SK-N-SH (cell line): ENCODE measurements at regions not wholly inside any gene's neighbourhood (a gene's known extent, or its start where the extent isn't known, plus 50 kb on each side); places are given as distances from the start of the nearest gene placed in this dataset.

Source experiments
- CTCF ChIA-PET: fragments of 300-600, 350-600 bp; formaldehyde crosslinking; extraction: SDS; loops from one replicate; lab custom pipeline; 2021; lab: Yijun Ruan, JAX
- POLR2A ChIA-PET: fragments of 350-600 bp; sonication (Branson Sonifier 250); formaldehyde crosslinking; extraction: SDS; loops from one replicate; lab custom pipeline; 2020; ENCODE audit warnings: antibody characterized with exemption, inconsistent platforms; lab: Yijun Ruan, JAX
- DNase-seq: peaks from one replicate; pipeline ENCODE4 v3.0.0; 2012
- H2AFZ ChIP-seq: fragments of 200-600 bp; sonication (generic); 2 replicates; pipeline ENCODE4 v1.8.1; 2016; ENCODE audit warnings: antibody characterized with exemption, mild to moderate bottlenecking, low read depth
- H3F3A ChIP-seq: fragments of 200-600 bp; sonication (generic); replicated peaks from 2 replicates; pipeline ENCODE3; 2016; ENCODE audit warnings: antibody characterized with exemption, mild to moderate bottlenecking; ENCODE audit not compliant: insufficient read depth
- H3K27ac ChIP-seq, 2 experiments: fragments of 200-500 bp in 1 of 2; fragments of 200-600 bp in 1 of 2; sonication (Bioruptor generic) in 1 of 2; sonication (generic), shearing (Covaris generic) in 1 of 2; 2 replicates each; pipeline versions ENCODE4 v1.5.1 to v1.6.1; 2014 to 2016; ENCODE audit warnings: low read depth in 2 of 2, inconsistent platforms in 1 of 2, low read length in 1 of 2, mild to moderate bottlenecking in 1 of 2, mixed read lengths in 1 of 2
- H3K27me3 ChIP-seq: fragments of 200-600 bp; sonication (generic), shearing (Covaris generic); 2 replicates; pipeline ENCODE4 v1.6.1; 2016; ENCODE audit warnings: mixed run types; ENCODE audit not compliant: insufficient read depth
- H3K36me3 ChIP-seq, 2 experiments: fragments of 200-500 bp in 1 of 2; fragments of 200-600 bp in 1 of 2; sonication (Bioruptor generic) in 1 of 2; sonication (generic) in 1 of 2; replicated peaks in 1 of 2; 2 replicates each; pipeline versions ENCODE3 to v1.5.1; 2014 to 2016; ENCODE audit warnings: low read length in 1 of 2, mild to moderate bottlenecking in 1 of 2; ENCODE audit not compliant: insufficient read depth in 2 of 2, control insufficient read depth in 1 of 2
- H3K4me1 ChIP-seq, 2 experiments: fragments of 200-500 bp in 1 of 2; fragments of 200-600 bp in 1 of 2; sonication (Bioruptor generic) in 1 of 2; sonication (generic), shearing (Covaris generic) in 1 of 2; 2 replicates each; pipeline versions ENCODE4 v1.5.1 to v1.6.1; 2014 to 2016; ENCODE audit warnings: low read depth in 1 of 2, low read length in 1 of 2, mixed run types in 1 of 2; ENCODE audit not compliant: insufficient read depth in 2 of 2, control insufficient read depth in 1 of 2
- H3K4me2 ChIP-seq: fragments of 200-600 bp; sonication (generic), shearing (Covaris generic); 2 replicates; pipeline ENCODE4 v1.6.1; 2017; ENCODE audit warnings: mixed run types
- H3K4me3 ChIP-seq, 2 experiments: fragments of 200-500 bp in 1 of 2; fragments of 200-600 bp in 1 of 2; sonication (Bioruptor generic) in 1 of 2; sonication (generic), shearing (Covaris generic) in 1 of 2; 2 replicates each; pipeline versions ENCODE4 v1.5.1 to v1.8.1; 2014 to 2016; ENCODE audit warnings: low read depth in 2 of 2, inconsistent platforms in 1 of 2, low read length in 1 of 2, mild to moderate bottlenecking in 1 of 2, mixed read lengths in 1 of 2, moderate library complexity in 1 of 2
- H3K79me2 ChIP-seq: fragments of 200-600 bp; sonication (generic); 2 replicates; pipeline ENCODE4 v1.8.1; 2017; ENCODE audit warnings: mild to moderate bottlenecking; ENCODE audit not compliant: insufficient read depth
- H3K9ac ChIP-seq: fragments of 200-600 bp; sonication (generic); 2 replicates; pipeline ENCODE4 v1.6.1; 2017; ENCODE audit warnings: mixed run types
- H3K9me2 ChIP-seq: fragments of 200-600 bp; sonication (generic); 2 replicates; pipeline ENCODE4 v1.6.1; 2017; ENCODE audit warnings: mixed run types
- H3K9me3 ChIP-seq: fragments of 200-600 bp; sonication (generic); 2 replicates; pipeline ENCODE4 v1.6.1; 2017; ENCODE audit warnings: mixed run types, mild to moderate bottlenecking, moderate library complexity
- H4K20me1 ChIP-seq: fragments of 200-600 bp; sonication (generic); 2 replicates; pipeline ENCODE4 v1.6.1; 2017; ENCODE audit warnings: mild to moderate bottlenecking, mixed run types; ENCODE audit not compliant: insufficient read depth
- CHD2 ChIP-seq: fragments of 150-350 bp; IDR thresholded peaks from 2 replicates; pipeline ENCODE4 v1.6.1; 2018; ENCODE audit warnings: low read length; ENCODE audit not compliant: partially characterized antibody
- CTCF ChIP-seq: fragments of 200-600 bp; sonication (generic); IDR thresholded peaks from 2 replicates; pipeline ENCODE4 v1.6.1; 2017; ENCODE audit warnings: antibody characterized with exemption, mild to moderate bottlenecking, moderate library complexity
- EP300 ChIP-seq, 2 experiments: IDR thresholded peaks; 2 replicates each; pipeline versions ENCODE4 v1.4.0 to v1.6.1; 2012; ENCODE audit warnings: borderline replicate concordance in 1 of 2, low read depth in 1 of 2, low read length in 1 of 2
- EZH2phosphoT487 ChIP-seq: fragments of 200-600 bp; sonication (generic); IDR thresholded peaks from 2 replicates; pipeline ENCODE4 v1.6.1; 2017; ENCODE audit warnings: low read depth, mixed run types, mild to moderate bottlenecking, antibody characterized with exemption, moderate library complexity, borderline replicate concordance
- JUND ChIP-seq: IDR thresholded peaks from 2 replicates; pipeline ENCODE4 v1.4.0; 2012
- MAX ChIP-seq: IDR thresholded peaks from 2 replicates; pipeline ENCODE4 v1.4.0; 2012; ENCODE audit warnings: low read depth
- MEF2A ChIP-seq: IDR thresholded peaks from 2 replicates; pipeline ENCODE4 v1.4.0; 2012; ENCODE audit warnings: low read depth, borderline replicate concordance
- MXI1 ChIP-seq: IDR thresholded peaks from 2 replicates; pipeline ENCODE4 v1.6.1; 2012; ENCODE audit warnings: mild to moderate bottlenecking, low read depth, low read length, improper control_type of control experiment
- POLR2AphosphoS5 ChIP-seq: IDR thresholded peaks from 2 replicates; pipeline ENCODE4 v1.6.1; 2012; ENCODE audit warnings: low read depth, low read length
- REST ChIP-seq: IDR thresholded peaks from 2 replicates; pipeline ENCODE4 v1.6.1; 2012; ENCODE audit warnings: mild to moderate bottlenecking, low read depth, low read length, moderate library complexity
- SMC3 ChIP-seq: IDR thresholded peaks from 2 replicates; pipeline ENCODE4 v1.6.1; 2012; ENCODE audit warnings: low read depth, low read length, improper control_type of control experiment
- TAF1 ChIP-seq: IDR thresholded peaks from 2 replicates; pipeline ENCODE4 v1.6.1; 2012; ENCODE audit warnings: low read depth, mild to moderate bottlenecking, low read length, moderate library complexity, borderline replicate concordance
- TCF12 ChIP-seq: IDR thresholded peaks from 2 replicates; pipeline ENCODE4 v1.4.0; 2012
- TEAD4 ChIP-seq: IDR thresholded peaks from 2 replicates; pipeline ENCODE4 v1.4.0; 2012; ENCODE audit warnings: mild to moderate bottlenecking, borderline replicate concordance; ENCODE audit not compliant: insufficient read depth
- USF2 ChIP-seq: fragments of 150-350 bp; IDR thresholded peaks from 2 replicates; pipeline ENCODE4 v1.6.1; 2017; ENCODE audit warnings: antibody characterized with exemption, low read length, low read depth, borderline replicate concordance
- YY1 ChIP-seq: IDR thresholded peaks from 2 replicates; pipeline ENCODE4 v1.4.0; 2012; ENCODE audit warnings: low read depth, mild to moderate bottlenecking
- WGBS: methylation state at CpG from one replicate; pipeline ENCODE4 v1.1.6; 2017; ENCODE audit warnings: low lambda C conversion rate; 5-methylcytosine and 5-hydroxymethylcytosine counted together

GRCh38 chr2:18265614-18266586 lies 294.6 kb downstream of the RDH14 start:
- Histone ChIP-seq H3K4me1 (no peaks in the 10 kb centered on the region), H3K27ac (no peak overlapping the region), H3K27me3 (peaks cover 9% of the 10 kb centered on the region; the same call in 1 of the 2 replicates), H3K4me2 (no peak overlapping the region), H3F3A (no peaks in the 10 kb centered on the region), H3K79me2 (no peaks in the 10 kb centered on the region), H4K20me1 (no peaks in the 10 kb centered on the region), H3K9ac (no peak overlapping the region), H3K4me3 (no peak overlapping the region), H3K36me3 (no peaks in the 10 kb centered on the region), H3K9me3 (no peaks in the 10 kb centered on the region), H2AFZ (no peak overlapping the region), H3K9me2 (no peaks in the 10 kb centered on the region)
- ChIA-PET POLR2A (no interaction called here), CTCF (interaction anchor here (0.9 kb wide), 1 partner anchor 214 kb away, joined by 3 read pairs; no protein-coding TSS in a partner anchor)
- peak; percentile 37 for DNase-seq
- TF ChIP-seq EZH2phosphoT487: no peak
- TF ChIP-seq CTCF: peak; percentile 46; the same call in 1 of the 2 replicates
- 6% methylated on average over 7 of the region's 7 CpGs for WGBS

GRCh38 chr2:18262601-18263000 lies 297.9 kb downstream of the RDH14 start:
- Histone ChIP-seq H2AFZ (no peak overlapping the region), H3K27ac (no peak overlapping the region), H3K4me2 (no peak overlapping the region; the same call in 1 of the 2 replicates), H3K9me3 (no peaks in the 10 kb centered on the region), H3K9ac (no peak overlapping the region), H4K20me1 (no peaks in the 10 kb centered on the region), H3K9me2 (no peaks in the 10 kb centered on the region), H3K4me1 (no peaks in the 10 kb centered on the region), H3K36me3 (no peaks in the 10 kb centered on the region), H3K79me2 (no peaks in the 10 kb centered on the region), H3K27me3 (peaks cover 10% of the 10 kb centered on the region; the same call in 1 of the 2 replicates), H3K4me3 (peak overlapping the region in 1 of 2 experiments; percentile 33; a peak in 1 of 4 replicates), H3F3A (no peaks in the 10 kb centered on the region)
- ChIA-PET CTCF (no interaction called here), POLR2A (interaction anchor here (0.6 kb wide), 1 partner anchor 50 kb away, joined by 4 read pairs; no protein-coding TSS in a partner anchor)
- DNase-seq: no peak
- WGBS: 11% methylated on average over 4 of the region's 4 CpGs
- TF ChIP-seq MAX: no peak
- TF ChIP-seq SMC3: no peak
- TF ChIP-seq REST: no peak
- TF ChIP-seq MXI1: no peak
- no peak for TF ChIP-seq TEAD4
- no peak for TF ChIP-seq TCF12
- no peak for TF ChIP-seq CTCF
- TF ChIP-seq JUND: no peak
- no peak for TF ChIP-seq EP300 (IDR thresholded peaks at IDR 0.05; ENCODE audit: borderline replicate concordance in 1 of 2, low read depth in 1 of 2, low read length in 1 of 2)
- TF ChIP-seq CHD2: no peak
- TF ChIP-seq POLR2AphosphoS5: no peak
- no peak for TF ChIP-seq USF2
- TF ChIP-seq TAF1: no peak
- TF ChIP-seq MEF2A: no peak
- no peak for TF ChIP-seq YY1
